ENCODE measurements at regions not wholly inside any gene's neighbourhood (a gene's known extent, or its start where the extent isn't known, plus 50 kb on each side); places are given as distances from the start of the nearest gene placed in this dataset.

DNA sequence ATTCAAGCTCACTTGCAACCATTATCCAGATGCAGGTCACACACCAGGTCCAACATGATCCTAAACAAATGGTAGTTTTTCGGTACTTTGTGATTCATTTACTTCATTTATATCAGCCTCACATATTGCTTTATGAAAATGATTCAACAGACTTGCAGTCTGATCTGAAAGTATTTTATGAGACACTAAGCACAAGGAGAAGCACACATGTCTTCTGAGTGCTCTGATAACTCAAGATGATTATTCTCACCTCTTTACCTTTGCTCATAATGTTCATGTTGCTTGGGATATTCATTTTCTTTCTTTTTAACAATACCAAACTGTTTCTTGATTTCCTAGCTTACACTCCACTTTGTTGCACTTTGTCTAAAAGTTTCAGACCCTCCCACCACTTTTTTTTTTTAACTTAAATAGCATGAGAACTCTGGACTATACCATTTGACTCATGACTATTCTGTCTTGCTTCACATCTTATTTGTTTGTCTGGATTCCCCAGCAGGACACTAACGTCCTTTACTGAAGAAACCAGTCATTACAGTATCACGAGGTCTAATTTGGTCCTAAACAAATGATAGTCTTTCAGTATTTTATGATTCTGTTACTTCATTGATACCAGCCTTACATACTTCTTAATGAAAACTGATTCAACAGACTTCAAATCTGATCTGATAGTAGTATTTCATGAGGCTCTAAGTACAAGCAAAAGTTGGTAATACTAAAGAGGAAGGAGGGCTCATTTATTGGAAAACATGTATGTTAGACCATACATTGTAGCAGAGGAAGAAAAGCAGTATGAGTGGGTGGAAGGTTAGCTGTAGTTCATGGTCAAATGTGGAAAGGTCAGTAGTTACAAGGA, 171.8 kb upstream of the AHR start:
- BruUV-seq (replicated peaks) = no TSS peak
- H3K27me3 Mint-ChIP-seq (ENCODE audit: insufficient read depth, unreplicated experiment) = no peaks in the 10 kb centered on the region
- no peak overlapping the region for H3K4me3 Mint-ChIP-seq (ENCODE audit: unreplicated experiment)
- TF ChIP-seq, protein P1, sequence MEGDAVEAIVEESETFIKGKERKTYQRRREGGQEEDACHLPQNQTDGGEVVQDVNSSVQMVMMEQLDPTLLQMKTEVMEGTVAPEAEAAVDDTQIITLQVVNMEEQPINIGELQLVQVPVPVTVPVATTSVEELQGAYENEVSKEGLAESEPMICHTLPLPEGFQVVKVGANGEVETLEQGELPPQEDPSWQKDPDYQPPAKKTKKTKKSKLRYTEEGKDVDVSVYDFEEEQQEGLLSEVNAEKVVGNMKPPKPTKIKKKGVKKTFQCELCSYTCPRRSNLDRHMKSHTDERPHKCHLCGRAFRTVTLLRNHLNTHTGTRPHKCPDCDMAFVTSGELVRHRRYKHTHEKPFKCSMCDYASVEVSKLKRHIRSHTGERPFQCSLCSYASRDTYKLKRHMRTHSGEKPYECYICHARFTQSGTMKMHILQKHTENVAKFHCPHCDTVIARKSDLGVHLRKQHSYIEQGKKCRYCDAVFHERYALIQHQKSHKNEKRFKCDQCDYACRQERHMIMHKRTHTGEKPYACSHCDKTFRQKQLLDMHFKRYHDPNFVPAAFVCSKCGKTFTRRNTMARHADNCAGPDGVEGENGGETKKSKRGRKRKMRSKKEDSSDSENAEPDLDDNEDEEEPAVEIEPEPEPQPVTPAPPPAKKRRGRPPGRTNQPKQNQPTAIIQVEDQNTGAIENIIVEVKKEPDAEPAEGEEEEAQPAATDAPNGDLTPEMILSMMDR (IDR thresholded peaks at IDR 0.05; ENCODE audit: unreplicated experiment) = no peak
- peaks cover 9% of the 10 kb centered on the region for H3K4me1 Mint-ChIP-seq (ENCODE audit: insufficient read depth, unreplicated experiment)
- POLR2A ChIA-PET = interaction anchor here (1.4 to 1.5 kb wide), 2 partner anchors 16 to 18 kb away, joined by 3 read pairs; no protein-coding TSS in a partner anchor
- no peaks in the 10 kb centered on the region for H3K36me3 Mint-ChIP-seq (ENCODE audit: insufficient read depth, unreplicated experiment)
- H3K27ac Mint-ChIP-seq (ENCODE audit: low read depth, unreplicated experiment) = no peak overlapping the region
- CTCF ChIA-PET = interaction anchor here (0.6 kb wide), 1 partner anchor 14 kb away, joined by 3 read pairs; no protein-coding TSS in a partner anchor
- intact Hi-C loops (cut with micrococcal nuclease) = no loop called here
- H3K9me3 Mint-ChIP-seq (ENCODE audit: unreplicated experiment) = no peaks in the 10 kb centered on the region
- no peak for DNase-seq (ENCODE audit: unreplicated experiment)

DNA sequence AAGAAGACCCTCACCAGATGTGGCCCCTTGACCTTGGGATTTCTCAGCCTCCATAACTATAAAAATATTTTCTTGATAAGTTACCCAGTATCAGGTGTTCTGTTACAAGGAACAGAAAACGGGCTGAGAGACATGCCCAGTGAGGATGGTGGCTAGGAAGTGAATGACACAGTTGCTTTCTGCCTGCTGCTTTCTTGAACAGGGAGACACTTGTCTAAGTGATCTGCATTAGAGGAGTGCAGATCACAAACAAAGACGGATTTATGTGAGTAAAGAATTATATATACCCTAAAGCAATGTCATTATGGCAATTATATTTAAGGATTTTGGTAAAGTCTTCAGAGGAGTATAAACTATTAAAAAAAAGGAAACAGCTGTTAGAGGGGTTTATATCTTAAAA, 169.2 kb upstream of the AHR start:
- Mint-ChIP-seq H3K27me3 (ENCODE audit: insufficient read depth, unreplicated experiment) (no peaks in the 10 kb centered on the region), H3K9me3 (ENCODE audit: unreplicated experiment) (no peaks in the 10 kb centered on the region), H3K27ac (ENCODE audit: low read depth, unreplicated experiment) (no peak overlapping the region), H3K4me1 (ENCODE audit: insufficient read depth, unreplicated experiment) (no peaks in the 10 kb centered on the region), H3K4me3 (ENCODE audit: unreplicated experiment) (no peak overlapping the region), H3K36me3 (ENCODE audit: insufficient read depth, unreplicated experiment) (no peaks in the 10 kb centered on the region)
- no TSS peak for BruUV-seq (replicated peaks)
- ChIA-PET POLR2A (interaction anchor here (1.0 kb wide), 1 partner anchor 11 kb away, joined by 3 read pairs; no protein-coding TSS in a partner anchor), CTCF (no interaction called here)
- TF ChIP-seq, protein P1 (IDR thresholded peaks at IDR 0.05; ENCODE audit: unreplicated experiment) = no peak
- no peak for DNase-seq (ENCODE audit: unreplicated experiment)
- intact Hi-C loops (cut with micrococcal nuclease) = no loop called here

DNA sequence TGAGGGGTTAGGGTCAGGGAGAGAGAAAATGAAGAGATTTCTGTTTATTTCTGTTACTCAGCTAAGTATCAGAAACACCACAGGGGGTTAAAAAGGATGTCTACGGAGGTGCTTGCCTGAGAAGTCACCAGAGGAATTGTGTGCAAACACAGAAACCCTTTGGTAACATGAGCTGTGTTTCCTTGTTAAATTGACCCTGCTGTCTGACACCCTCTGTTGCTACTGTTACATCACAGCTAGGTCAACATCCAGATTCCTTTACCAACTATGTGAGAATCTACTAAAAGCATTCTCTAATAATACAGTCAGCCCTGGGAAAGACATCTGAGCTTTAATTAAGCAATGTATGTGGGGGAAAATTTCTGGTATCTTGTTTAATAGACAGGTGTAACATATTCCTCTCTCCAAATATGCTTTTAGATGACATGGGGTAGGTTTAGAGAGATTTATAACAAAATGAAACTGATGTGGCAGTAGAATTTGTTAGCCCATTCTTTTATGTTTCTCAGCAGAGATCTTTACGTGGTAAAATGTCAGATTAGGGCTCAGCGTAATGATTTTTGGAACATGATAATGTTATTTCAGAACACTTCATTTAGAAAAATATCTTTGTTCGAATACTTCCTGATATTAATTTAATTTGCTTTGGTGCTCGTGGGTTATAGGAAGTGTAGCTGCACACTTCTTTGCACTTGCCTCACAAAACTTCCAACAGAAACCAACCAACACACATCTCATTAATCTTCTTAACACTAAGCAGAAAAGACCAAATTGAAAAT, 168.0 kb upstream of the AHR start:
- no peaks in the 10 kb centered on the region for H3K36me3 Mint-ChIP-seq (ENCODE audit: insufficient read depth, unreplicated experiment)
- H3K4me3 Mint-ChIP-seq (ENCODE audit: unreplicated experiment) = no peak overlapping the region
- no peaks in the 10 kb centered on the region for H3K9me3 Mint-ChIP-seq (ENCODE audit: unreplicated experiment)
- BruUV-seq (replicated peaks) = no TSS peak
- POLR2A ChIA-PET = interaction anchor here (0.6 kb wide), 1 partner anchor 501 kb away, joined by 3 read pairs; no protein-coding TSS in a partner anchor
- H3K27ac Mint-ChIP-seq (ENCODE audit: low read depth, unreplicated experiment) = no peak overlapping the region
- peak; percentile 59 for DNase-seq (ENCODE audit: unreplicated experiment)
- TF ChIP-seq, protein P1 (IDR thresholded peaks at IDR 0.05; ENCODE audit: unreplicated experiment) = no peak
- H3K4me1 Mint-ChIP-seq (ENCODE audit: insufficient read depth, unreplicated experiment) = no peaks in the 10 kb centered on the region
- H3K27me3 Mint-ChIP-seq (ENCODE audit: insufficient read depth, unreplicated experiment) = no peaks in the 10 kb centered on the region
- intact Hi-C loops (cut with micrococcal nuclease) = no loop called here
- CTCF ChIA-PET = no interaction called here

DNA sequence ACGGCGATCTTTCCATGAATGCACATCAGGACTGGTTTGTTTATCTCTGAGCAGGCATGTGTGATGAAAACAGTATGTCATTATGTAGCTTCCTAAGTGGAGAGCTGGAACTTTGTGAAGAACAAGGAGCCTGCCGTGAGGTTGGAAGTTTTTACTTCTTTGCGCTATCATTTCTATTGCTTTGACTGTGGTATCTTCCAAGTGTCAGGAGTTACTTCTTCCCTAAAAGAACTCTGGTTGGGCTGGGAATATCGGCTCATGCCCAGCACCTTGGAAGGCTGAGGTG, 167.4 kb upstream of the AHR start:
- no TSS peak for BruUV-seq (replicated peaks)
- Mint-ChIP-seq H3K36me3 (ENCODE audit: insufficient read depth, unreplicated experiment) (no peaks in the 10 kb centered on the region), H3K27me3 (ENCODE audit: insufficient read depth, unreplicated experiment) (no peaks in the 10 kb centered on the region), H3K4me3 (ENCODE audit: unreplicated experiment) (no peak overlapping the region), H3K4me1 (ENCODE audit: insufficient read depth, unreplicated experiment) (no peaks in the 10 kb centered on the region), H3K27ac (ENCODE audit: low read depth, unreplicated experiment) (no peak overlapping the region), H3K9me3 (ENCODE audit: unreplicated experiment) (no peaks in the 10 kb centered on the region)
- intact Hi-C loops (cut with micrococcal nuclease) = no loop called here
- TF ChIP-seq, protein P1 (IDR thresholded peaks at IDR 0.05; ENCODE audit: unreplicated experiment) = no peak
- CTCF ChIA-PET = no interaction called here
- POLR2A ChIA-PET = no interaction called here
- no peak for DNase-seq (ENCODE audit: unreplicated experiment)
